Neural cell (in vitro differentiated cells): ENCODE measurements at regions not wholly inside any gene's neighbourhood (a gene's known extent, or its start where the extent isn't known, plus 50 kb on each side); places are given as distances from the start of the nearest gene placed in this dataset.

Experiments used
- H2AFZ ChIP-seq: fragments of 200-600, 300-800 bp; sonication (generic), shearing (Covaris generic); 2 replicates; pipeline ENCODE4 v1.6.0; 2014; ENCODE audit warnings: low read depth, mild to moderate bottlenecking, antibody characterized with exemption, low read length, moderate library complexity
- H3F3A ChIP-seq: fragments of 200-600 bp; shearing (Covaris generic); 2 replicates; pipeline ENCODE4 v1.6.1; 2016; ENCODE audit warnings: mild to moderate bottlenecking, moderate library complexity, mixed read lengths, antibody characterized with exemption, low read length; ENCODE audit not compliant: insufficient read depth, poor library complexity, severe bottlenecking
- H3K27ac ChIP-seq: fragments of 200-600, 300-800 bp; sonication (generic), shearing (Covaris generic); 2 replicates; pipeline ENCODE4 v1.5.1; 2014; ENCODE audit warnings: mild to moderate bottlenecking, low read length, moderate library complexity
- H3K27me3 ChIP-seq: fragments of 300-800, 200-600 bp; sonication (generic), shearing (Covaris generic); 2 replicates; pipeline ENCODE4 v1.6.0; 2014; ENCODE audit warnings: mild to moderate bottlenecking, low read depth, low read length, moderate library complexity; ENCODE audit not compliant: insufficient read depth
- H3K36me3 ChIP-seq: fragments of 300-800, 200-600 bp; sonication (generic), shearing (Covaris generic); 2 replicates; pipeline ENCODE4 v1.5.1; 2014; ENCODE audit warnings: mild to moderate bottlenecking, antibody characterized with exemption, low read length, moderate library complexity; ENCODE audit not compliant: insufficient read depth
- H3K4me2 ChIP-seq: fragments of 300-800, 200-600 bp; sonication (generic), shearing (Covaris generic); 2 replicates; pipeline ENCODE4 v1.6.0; 2014; ENCODE audit warnings: mild to moderate bottlenecking, low read length
- H3K4me3 ChIP-seq: fragments of 300-800, 200-600 bp; sonication (generic), shearing (Covaris generic); 2 replicates; pipeline ENCODE4 v1.5.1; 2014; ENCODE audit warnings: mild to moderate bottlenecking, low read length, moderate library complexity
- H3K79me2 ChIP-seq: fragments of 200-600 bp; shearing (Covaris generic); replicated peaks from 2 replicates; pipeline ENCODE4 v1.6.0; 2014; ENCODE audit warnings: mild to moderate bottlenecking, low read length, moderate library complexity; ENCODE audit not compliant: insufficient read depth
- H3K9ac ChIP-seq: fragments of 300-800, 200-600 bp; sonication (generic), shearing (Covaris generic); 2 replicates; pipeline ENCODE4 v1.6.1; 2016; ENCODE audit warnings: mild to moderate bottlenecking, low read length, mixed read lengths
- H3K9me2 ChIP-seq: fragments of 200-600 bp; shearing (Covaris generic); 2 replicates; pipeline ENCODE4 v1.6.1; 2016; ENCODE audit warnings: mild to moderate bottlenecking, low read length, mixed read lengths; ENCODE audit not compliant: insufficient read depth
- H3K9me3 ChIP-seq: fragments of 200-600, 300-800 bp; sonication (generic), shearing (Covaris generic); 2 replicates; pipeline ENCODE4 v1.6.1; 2016; ENCODE audit warnings: mild to moderate bottlenecking, mixed run types, low read length, moderate library complexity, mixed read lengths
- H4K20me1 ChIP-seq: fragments of 200-600 bp; shearing (Covaris generic); 2 replicates; pipeline ENCODE4 v1.6.1; 2016; ENCODE audit warnings: mild to moderate bottlenecking, mixed run types; ENCODE audit not compliant: insufficient read depth
- CTCF ChIP-seq: fragments of 450-650 bp; IDR thresholded peaks from 2 replicates; pipeline ENCODE4 v1.5.1; 2014; ENCODE audit warnings: antibody characterized with exemption, mild to moderate bottlenecking, moderate library complexity; ENCODE audit not compliant: poor library complexity, severe bottlenecking
- EP300 ChIP-seq: fragments of 450-650 bp; conservative IDR thresholded peaks from 2 replicates; pipeline ENCODE4 v1.6.1; 2014; ENCODE audit warnings: antibody characterized with exemption, mild to moderate bottlenecking, moderate library complexity; ENCODE audit not compliant: poor library complexity, severe bottlenecking
- EZH2 ChIP-seq: fragments of 200-600, 300-800 bp; shearing (Covaris generic), sonication (generic); IDR thresholded peaks from 2 replicates; pipeline ENCODE4 v1.6.1; 2014; ENCODE audit warnings: antibody characterized with exemption, low read length, borderline replicate concordance, mild to moderate bottlenecking; ENCODE audit not compliant: insufficient read depth, poor library complexity, severe bottlenecking
- MXI1 ChIP-seq: fragments of 450-650 bp; conservative IDR thresholded peaks from 2 replicates; pipeline ENCODE4 v1.6.1; 2014; ENCODE audit warnings: antibody characterized with exemption, mild to moderate bottlenecking; ENCODE audit not compliant: poor library complexity, severe bottlenecking
- POLR2AphosphoS5 ChIP-seq: IDR thresholded peaks from 2 replicates; pipeline ENCODE4 v1.6.1; 2012
- RAD21 ChIP-seq: fragments of 450-650 bp; conservative IDR thresholded peaks from 2 replicates; pipeline ENCODE4 v1.6.1; 2014; ENCODE audit warnings: antibody characterized with exemption, mild to moderate bottlenecking, moderate library complexity
- REST ChIP-seq: IDR thresholded peaks from 2 replicates; pipeline ENCODE4 v1.6.1; 2012; ENCODE audit warnings: borderline replicate concordance
- SMC3 ChIP-seq: fragments of 450-650 bp; conservative IDR thresholded peaks from 2 replicates; pipeline ENCODE4 v1.6.1; 2014; ENCODE audit warnings: antibody characterized with exemption, mild to moderate bottlenecking, moderate library complexity; ENCODE audit not compliant: poor library complexity
- TAF1 ChIP-seq: IDR thresholded peaks from 2 replicates; pipeline ENCODE4 v1.6.1; 2012; ENCODE audit warnings: low read depth

DNA sequence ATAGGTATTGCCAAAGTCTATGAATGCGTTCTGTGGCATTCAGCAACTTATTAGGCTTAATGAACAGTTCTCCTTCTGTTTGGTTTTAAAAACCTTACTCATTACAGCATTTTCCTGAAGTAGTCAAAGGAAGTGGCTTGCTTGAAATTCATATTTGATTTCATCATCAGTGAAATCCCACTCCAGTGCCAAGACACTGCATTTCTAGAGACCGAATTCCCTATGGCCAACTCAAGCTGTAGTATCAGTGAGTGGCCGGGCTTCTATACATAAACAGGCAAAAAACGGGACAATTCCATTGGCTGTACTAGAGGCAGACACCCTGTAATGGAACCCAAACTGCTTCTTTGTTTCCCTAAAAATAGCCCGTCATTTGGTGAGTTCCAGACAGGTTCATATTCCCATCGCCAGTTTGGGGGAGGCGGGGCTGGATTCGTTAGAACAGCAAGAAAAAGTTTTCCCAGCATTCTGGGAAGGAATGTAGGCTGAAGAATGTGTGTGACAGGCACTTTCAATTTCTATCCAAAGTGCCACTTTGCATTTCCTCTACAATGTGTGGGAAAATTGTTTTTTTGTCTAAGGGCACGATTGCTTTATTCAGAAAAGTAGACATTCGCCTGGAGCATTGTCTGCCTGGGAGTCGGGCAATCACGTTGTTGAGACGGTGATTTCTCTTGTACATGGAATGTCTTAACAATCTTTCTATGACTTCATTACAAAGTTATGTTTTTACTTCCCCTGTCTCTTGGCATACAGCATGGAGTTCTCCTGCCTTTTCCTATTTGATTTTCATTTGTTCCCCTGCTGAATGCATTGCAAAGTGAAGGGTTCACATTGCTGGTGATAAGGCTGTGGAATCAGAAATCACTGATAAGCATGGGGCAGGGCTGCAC lies 141.8 kb upstream of the MAST4 start:
- no peaks in the 10 kb centered on the region for H3F3A ChIP-seq
- H3K4me3 ChIP-seq: no peak overlapping the region
- no peaks in the 10 kb centered on the region for H3K9me3 ChIP-seq
- H3K9me2 ChIP-seq: no peaks in the 10 kb centered on the region
- no peaks in the 10 kb centered on the region for H4K20me1 ChIP-seq
- H3K27ac ChIP-seq: no peak overlapping the region
- no peak overlapping the region for H3K9ac ChIP-seq
- TF ChIP-seq RAD21: no peak
- TF ChIP-seq POLR2AphosphoS5: no peak
- no peak for TF ChIP-seq CTCF
- TF ChIP-seq MXI1: no peak
- TF ChIP-seq EZH2: no peak
- TF ChIP-seq EP300: no peak
- TF ChIP-seq SMC3: no peak
- no peak for TF ChIP-seq REST
- no peak overlapping the region for H3K4me2 ChIP-seq
- H3K36me3 ChIP-seq: no peaks in the 10 kb centered on the region
- H3K79me2 ChIP-seq: no peaks in the 10 kb centered on the region
- no peak overlapping the region for H2AFZ ChIP-seq
- H3K27me3 ChIP-seq: no peaks in the 10 kb centered on the region

- no peaks in the 10 kb centered on the region for H3K36me3 ChIP-seq
- no peak overlapping the region for H2AFZ ChIP-seq
- H3K27me3 ChIP-seq: no peaks in the 10 kb centered on the region
- H3K4me2 ChIP-seq: no peak overlapping the region
- no peaks in the 10 kb centered on the region for H3K79me2 ChIP-seq
- no peak overlapping the region for H3K9ac ChIP-seq
- H4K20me1 ChIP-seq: no peaks in the 10 kb centered on the region
- no peaks in the 10 kb centered on the region for H3F3A ChIP-seq
- H3K9me3 ChIP-seq: no peaks in the 10 kb centered on the region
- no peak overlapping the region for H3K4me3 ChIP-seq
- TF ChIP-seq EZH2 (no peak), POLR2AphosphoS5 (no peak), MXI1 (no peak), TAF1 (no peak), REST (no peak), EP300 (no peak), SMC3 (no peak), RAD21 (no peak), CTCF (no peak)
- H3K27ac ChIP-seq: no peak overlapping the region
- no peaks in the 10 kb centered on the region for H3K9me2 ChIP-seq
Observed at GRCh38 chr5:66459728-66460127, 136.5 kb upstream of the MAST4 start.
